ENCODE measurements at regions not wholly inside any gene's neighbourhood (a gene's known extent, or its start where the extent isn't known, plus 50 kb on each side); places are given as distances from the start of the nearest gene placed in this dataset.

DNA sequence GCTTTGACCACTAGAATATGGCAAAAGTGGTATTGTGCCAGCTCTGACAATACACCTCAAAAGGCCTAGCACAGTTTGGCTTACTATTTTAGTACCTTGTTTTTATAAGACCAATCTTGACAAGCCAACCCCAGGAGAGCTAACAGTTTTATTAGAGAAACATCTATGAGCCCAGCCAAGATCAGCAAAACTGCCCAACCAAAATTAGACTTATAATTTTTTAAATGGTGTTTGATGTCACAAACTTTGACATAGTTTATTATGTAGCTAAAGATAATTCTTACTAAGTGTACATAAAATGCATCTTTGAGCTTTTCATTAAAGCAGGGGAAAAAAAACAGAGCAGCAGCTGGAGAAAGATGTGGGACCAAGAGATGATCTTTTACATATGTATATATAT lies 537.5 kb downstream of the ZPLD1 start:
- no peak for DNase-seq
- TF ChIP-seq, protein P1, sequence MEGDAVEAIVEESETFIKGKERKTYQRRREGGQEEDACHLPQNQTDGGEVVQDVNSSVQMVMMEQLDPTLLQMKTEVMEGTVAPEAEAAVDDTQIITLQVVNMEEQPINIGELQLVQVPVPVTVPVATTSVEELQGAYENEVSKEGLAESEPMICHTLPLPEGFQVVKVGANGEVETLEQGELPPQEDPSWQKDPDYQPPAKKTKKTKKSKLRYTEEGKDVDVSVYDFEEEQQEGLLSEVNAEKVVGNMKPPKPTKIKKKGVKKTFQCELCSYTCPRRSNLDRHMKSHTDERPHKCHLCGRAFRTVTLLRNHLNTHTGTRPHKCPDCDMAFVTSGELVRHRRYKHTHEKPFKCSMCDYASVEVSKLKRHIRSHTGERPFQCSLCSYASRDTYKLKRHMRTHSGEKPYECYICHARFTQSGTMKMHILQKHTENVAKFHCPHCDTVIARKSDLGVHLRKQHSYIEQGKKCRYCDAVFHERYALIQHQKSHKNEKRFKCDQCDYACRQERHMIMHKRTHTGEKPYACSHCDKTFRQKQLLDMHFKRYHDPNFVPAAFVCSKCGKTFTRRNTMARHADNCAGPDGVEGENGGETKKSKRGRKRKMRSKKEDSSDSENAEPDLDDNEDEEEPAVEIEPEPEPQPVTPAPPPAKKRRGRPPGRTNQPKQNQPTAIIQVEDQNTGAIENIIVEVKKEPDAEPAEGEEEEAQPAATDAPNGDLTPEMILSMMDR (IDR thresholded peaks at IDR 0.05; ENCODE audit: control extremely low read depth, extremely low read depth) = no peak
- no peaks in the 10 kb centered on the region for H3K36me3 ChIP-seq (ENCODE audit: control insufficient read depth in 4 of 4, insufficient read depth in 4 of 4, low read length in 4 of 4)
- H3K4me3 ChIP-seq = no peak overlapping the region
- peaks cover 0 to 1% (median 0%) of the 10 kb centered on the region in 4 donors for H3K9me3 ChIP-seq (ENCODE audit: control insufficient read depth in 4 of 4, insufficient read depth in 3 of 4, low read length in 3 of 4)
- no peak overlapping the region for H3K9ac ChIP-seq (ENCODE audit: insufficient read depth in 1 of 2, low read length in 2 of 2)
- H3K27ac ChIP-seq (ENCODE audit: low read depth in 1 of 2, low read length in 1 of 2) = no peak overlapping the region
- no peaks in the 10 kb centered on the region for H3K27me3 ChIP-seq (ENCODE audit: control insufficient read depth in 3 of 3, insufficient read depth in 3 of 3, low read length in 2 of 3)
- ATAC-seq (ENCODE audit: insufficient read depth, low FRiP score) = no peak
- no peaks in the 10 kb centered on the region for H3K4me1 ChIP-seq (ENCODE audit: control insufficient read depth in 5 of 5, insufficient read depth in 5 of 5, low read length in 5 of 5)

DNA sequence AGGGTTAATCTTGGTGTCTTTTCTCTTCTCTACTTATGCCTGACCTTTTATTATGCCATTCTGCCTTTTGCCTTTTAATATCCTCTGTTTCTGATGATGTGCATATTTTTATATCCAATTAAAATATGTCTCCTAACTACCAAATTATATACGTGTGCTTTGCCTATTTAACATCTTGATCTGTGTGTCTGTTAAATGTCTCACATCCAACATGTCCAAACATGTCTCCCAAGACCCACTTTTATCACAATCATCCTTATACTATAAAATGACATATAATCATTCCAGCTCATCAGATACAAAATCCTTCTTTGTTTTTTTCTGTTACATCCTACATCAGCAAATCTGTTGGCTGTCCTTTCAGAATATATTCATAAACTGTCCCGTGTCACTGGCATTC lies 539.5 kb downstream of the ZPLD1 start:
- H3K9ac ChIP-seq (ENCODE audit: insufficient read depth in 1 of 2, low read length in 2 of 2) = no peak overlapping the region
- no peak overlapping the region for H3K4me3 ChIP-seq
- TF ChIP-seq, protein P1 (IDR thresholded peaks at IDR 0.05; ENCODE audit: control extremely low read depth, extremely low read depth) = no peak
- WGBS, 2 donors = 79 to 92% methylated on average over 2 of the region's 2 CpGs
- no peaks in the 10 kb centered on the region for H3K27me3 ChIP-seq (ENCODE audit: control insufficient read depth in 3 of 3, insufficient read depth in 3 of 3, low read length in 2 of 3)
- DNase-seq = no peak
- H3K27ac ChIP-seq (ENCODE audit: low read depth in 1 of 2, low read length in 1 of 2) = no peak overlapping the region
- peaks cover 0 to 1% (median 0%) of the 10 kb centered on the region in 4 donors for H3K9me3 ChIP-seq (ENCODE audit: control insufficient read depth in 4 of 4, insufficient read depth in 3 of 4, low read length in 3 of 4)
- no peak for ATAC-seq (ENCODE audit: insufficient read depth, low FRiP score)
- H3K36me3 ChIP-seq (ENCODE audit: control insufficient read depth in 4 of 4, insufficient read depth in 4 of 4, low read length in 4 of 4) = no peaks in the 10 kb centered on the region
- peaks cover 0 to under 1% (median 0%) of the 10 kb centered on the region in 5 donors for H3K4me1 ChIP-seq (ENCODE audit: control insufficient read depth in 5 of 5, insufficient read depth in 5 of 5, low read length in 5 of 5)

DNA sequence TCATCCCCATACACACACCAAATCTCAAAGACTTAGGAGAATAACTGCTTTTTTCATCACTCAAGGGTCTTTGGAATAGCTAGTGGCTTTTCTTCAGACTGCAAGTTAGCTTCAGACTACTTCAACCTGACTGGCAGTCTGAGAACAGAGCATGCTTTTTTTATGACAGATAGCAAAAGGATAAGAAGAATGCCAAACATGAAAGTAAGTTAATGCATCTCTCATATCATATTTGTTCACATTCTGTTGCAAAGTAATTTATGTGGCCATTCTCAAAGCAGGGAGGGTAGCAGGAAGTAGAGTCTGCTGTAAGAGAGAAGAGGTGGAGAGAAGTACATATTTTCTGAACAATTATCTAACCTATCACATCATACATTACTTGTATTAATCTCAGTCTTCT lies 544.4 kb downstream of the ZPLD1 start:
- H3K9ac ChIP-seq (ENCODE audit: insufficient read depth in 1 of 2, low read length in 2 of 2) = no peak overlapping the region
- no peaks in the 10 kb centered on the region for H3K27me3 ChIP-seq (ENCODE audit: control insufficient read depth in 3 of 3, insufficient read depth in 3 of 3, low read length in 2 of 3)
- no peak for DNase-seq
- no peak overlapping the region for H3K27ac ChIP-seq (ENCODE audit: low read depth in 1 of 2, low read length in 1 of 2)
- no peaks in the 10 kb centered on the region for H3K36me3 ChIP-seq (ENCODE audit: control insufficient read depth in 4 of 4, insufficient read depth in 4 of 4, low read length in 4 of 4)
- no peak overlapping the region for H3K4me3 ChIP-seq
- H3K4me1 ChIP-seq (ENCODE audit: control insufficient read depth in 5 of 5, insufficient read depth in 5 of 5, low read length in 5 of 5) = peaks cover 0 to 12% (median 3%) of the 10 kb centered on the region in 5 donors
- ATAC-seq (ENCODE audit: insufficient read depth, low FRiP score) = no peak
- TF ChIP-seq, protein P1 (IDR thresholded peaks at IDR 0.05; ENCODE audit: control extremely low read depth, extremely low read depth) = no peak
- H3K9me3 ChIP-seq (ENCODE audit: control insufficient read depth in 4 of 4, insufficient read depth in 3 of 4, low read length in 3 of 4) = peaks cover 0 to 1% (median 0%) of the 10 kb centered on the region in 4 donors

- Histone ChIP-seq H3K36me3 (ENCODE audit: control insufficient read depth in 4 of 4, insufficient read depth in 4 of 4, low read length in 4 of 4) (no peaks in the 10 kb centered on the region), H3K4me1 (ENCODE audit: control insufficient read depth in 5 of 5, insufficient read depth in 5 of 5, low read length in 5 of 5) (peaks cover 0 to 12% (median 3%) of the 10 kb centered on the region in 5 donors), H3K9me3 (ENCODE audit: control insufficient read depth in 4 of 4, insufficient read depth in 3 of 4, low read length in 3 of 4) (peaks cover 0 to 2% (median under 1%) of the 10 kb centered on the region in 4 donors), H3K4me3 (no peak overlapping the region), H3K27ac (ENCODE audit: low read depth in 1 of 2, low read length in 1 of 2) (no peak overlapping the region), H3K9ac (ENCODE audit: insufficient read depth in 1 of 2, low read length in 2 of 2) (no peak overlapping the region), H3K27me3 (ENCODE audit: control insufficient read depth in 3 of 3, insufficient read depth in 3 of 3, low read length in 2 of 3) (no peaks in the 10 kb centered on the region)
- ATAC-seq (ENCODE audit: insufficient read depth, low FRiP score) (peak; percentile 66), DNase-seq (peak; percentile 86 to 94 (median 93))
- whole genome bisulfite sequencing, 2 donors = 51 to 60% methylated on average over 4 of the region's 4 CpGs
- TF ChIP-seq, protein P1 (IDR thresholded peaks at IDR 0.05; ENCODE audit: control extremely low read depth, extremely low read depth) = no peak
These were observed 545.0 kb downstream of the ZPLD1 start for GRCh38 chr3:102979682-102980354.

Data from lung (tissue), 11 donors.